IMR-90 (cell line): ENCODE measurements at regions not wholly inside any gene's neighbourhood (a gene's known extent, or its start where the extent isn't known, plus 50 kb on each side); places are given as distances from the start of the nearest gene placed in this dataset.

ENCODE experiments used
- ATAC-seq: fragments of 200-7000 bp; cut with Tn5 transposase; 2 replicates; pipeline ENCODE4 v1.9.1; 2020; ENCODE audit warnings: low read depth, mild to moderate bottlenecking, moderate library complexity
- BruUV-seq: library from RNA; stranded (reverse); fragments of 400-500 nt; replicated peaks from 2 replicates; lab custom pipeline; 2021; lab: Mats Ljungman, UMichigan
- CTCF ChIA-PET: fragments of 300-600 bp; formaldehyde crosslinking; extraction: SDS; loops from one replicate; lab custom pipeline; 2021; ENCODE audit warnings: antibody characterized with exemption; lab: Yijun Ruan, JAX
- POLR2A ChIA-PET: fragments of 300-600 bp; sonication (Branson Sonifier 250); formaldehyde crosslinking; loops from one replicate; lab custom pipeline; 2022; ENCODE audit warnings: antibody characterized with exemption; ENCODE audit not compliant: unreplicated experiment; lab: Charles Lee
- DNase-seq: peaks from one replicate; pipeline ENCODE4 v3.0.0; 2013
- H2AFZ ChIP-seq: replicated peaks from 2 replicates; pipeline ENCODE3; 2013; ENCODE audit warnings: low read length, mild to moderate bottlenecking; ENCODE audit not compliant: poor library complexity
- H2AK5ac ChIP-seq: 2 replicates; pipeline ENCODE4 v1.6.1; 2013; ENCODE audit warnings: low read depth, low read length, inconsistent platforms
- H2AK9ac ChIP-seq: replicated peaks from 2 replicates; pipeline ENCODE3; 2013; ENCODE audit warnings: mild to moderate bottlenecking, low read depth, low read length, moderate library complexity; ENCODE audit not compliant: poor library complexity
- H2BK120ac ChIP-seq: 2 replicates; pipeline ENCODE4 v1.6.1; 2013; ENCODE audit warnings: low read depth, low read length, inconsistent platforms
- H2BK15ac ChIP-seq: 3 replicates; pipeline ENCODE4 v1.6.1; 2013; ENCODE audit warnings: low read depth, low read length, inconsistent platforms
- H2BK20ac ChIP-seq: 2 replicates; pipeline ENCODE4 v1.6.1; 2013; ENCODE audit warnings: low read depth, mild to moderate bottlenecking, inconsistent platforms, low read length, moderate library complexity
- H2BK5ac ChIP-seq: 2 replicates; pipeline ENCODE4 v1.6.1; 2013; ENCODE audit warnings: mild to moderate bottlenecking, low read depth, low read length, inconsistent platforms; ENCODE audit not compliant: poor library complexity, severe bottlenecking
- H3K14ac ChIP-seq: replicated peaks from 2 replicates; pipeline ENCODE4 v1.6.1; 2013; ENCODE audit warnings: low read depth, low read length, inconsistent platforms
- H3K18ac ChIP-seq: 2 replicates; pipeline ENCODE4 v1.6.1; 2013; ENCODE audit warnings: low read depth, low read length, control low read depth
- H3K23ac ChIP-seq: 2 replicates; pipeline ENCODE4 v1.6.1; 2013; ENCODE audit warnings: low read depth, low read length, inconsistent platforms
- H3K27ac ChIP-seq: 2 replicates; pipeline ENCODE4 v1.5.1; 2013; ENCODE audit warnings: mild to moderate bottlenecking, control low read depth, low read length; ENCODE audit not compliant: insufficient read depth
- H3K27me3 ChIP-seq: 2 replicates; pipeline ENCODE4 v1.6.1; 2013; ENCODE audit warnings: low read length; ENCODE audit not compliant: control insufficient read depth, insufficient read depth
- H3K36me3 ChIP-seq: 2 replicates; pipeline ENCODE4 v1.6.1; 2013; ENCODE audit warnings: low read length, mixed read lengths; ENCODE audit not compliant: control insufficient read depth, insufficient read depth
- H3K4ac ChIP-seq: 2 replicates; pipeline ENCODE4 v1.6.1; 2013; ENCODE audit warnings: low read depth, low read length, inconsistent platforms
- H3K4me1 ChIP-seq: 2 replicates; pipeline ENCODE4 v1.6.1; 2013; ENCODE audit warnings: low read length, mixed read lengths; ENCODE audit not compliant: control insufficient read depth, insufficient read depth
- H3K4me2 ChIP-seq: 2 replicates; pipeline ENCODE4 v1.6.1; 2013; ENCODE audit warnings: low read depth, mild to moderate bottlenecking, control low read depth, low read length, moderate library complexity
- H3K4me3 ChIP-seq: 2 replicates; pipeline ENCODE4 v1.5.1; 2013; ENCODE audit warnings: low read depth, mild to moderate bottlenecking, control low read depth, low read length, moderate library complexity; ENCODE audit not compliant: insufficient read depth
- H3K56ac ChIP-seq: 2 replicates; pipeline ENCODE4 v1.6.1; 2013; ENCODE audit warnings: low read length, inconsistent platforms; ENCODE audit not compliant: insufficient read depth; ENCODE audit errors: extremely low read depth
- H3K79me1 ChIP-seq, 2 experiments: 2 replicates each; pipeline ENCODE4 v1.6.1; 2013; ENCODE audit warnings: low read length in 2 of 2, inconsistent platforms in 1 of 2, low read depth in 1 of 2
- H3K9ac ChIP-seq: 2 replicates; pipeline ENCODE4 v1.6.1; 2013; ENCODE audit warnings: low read depth, low read length, control low read depth
- H3K9me1 ChIP-seq: 2 replicates; pipeline ENCODE4 v1.6.1; 2013; ENCODE audit warnings: low read length, inconsistent platforms; ENCODE audit not compliant: insufficient read depth
- H3K9me3 ChIP-seq: 2 replicates; pipeline ENCODE4 v1.6.1; 2013; ENCODE audit warnings: low read length; ENCODE audit not compliant: control insufficient read depth, insufficient read depth
- H4K20me1 ChIP-seq: 2 replicates; pipeline ENCODE4 v1.6.1; 2013; ENCODE audit warnings: low read length, inconsistent platforms; ENCODE audit not compliant: insufficient read depth
- H4K5ac ChIP-seq: 2 replicates; pipeline ENCODE4 v1.6.1; 2013; ENCODE audit warnings: mild to moderate bottlenecking, low read depth, low read length, control low read depth
- H4K8ac ChIP-seq, 2 experiments: 2 replicates each; pipeline ENCODE4 v1.6.1; 2013; ENCODE audit warnings: low read depth in 2 of 2, low read length in 2 of 2, control low read depth in 1 of 2, inconsistent platforms in 1 of 2
- H4K91ac ChIP-seq: 2 replicates; pipeline ENCODE4 v1.6.1; 2013; ENCODE audit warnings: low read depth, low read length, inconsistent platforms; ENCODE audit not compliant: insufficient read depth
- BHLHE40 ChIP-seq: fragments of 150-350 bp; IDR thresholded peaks from 2 replicates; pipeline ENCODE4 v1.6.1; 2016; ENCODE audit warnings: mild to moderate bottlenecking, low read depth, low read length
- CHD1 ChIP-seq: IDR thresholded peaks from 2 replicates; pipeline ENCODE4 v1.6.1; 2012; ENCODE audit warnings: low read depth, low read length, improper control_type of control experiment
- MAFK ChIP-seq: IDR thresholded peaks from 2 replicates; pipeline ENCODE4 v1.6.1; 2012; ENCODE audit warnings: low read depth, low read length, improper control_type of control experiment
- MAZ ChIP-seq: IDR thresholded peaks from 2 replicates; pipeline ENCODE4 v1.6.1; 2012; ENCODE audit warnings: low read depth, mild to moderate bottlenecking, low read length, improper control_type of control experiment, moderate library complexity, borderline replicate concordance
- MXI1 ChIP-seq: IDR thresholded peaks from 2 replicates; pipeline ENCODE4 v1.6.1; 2012; ENCODE audit warnings: low read depth, mild to moderate bottlenecking, low read length, moderate library complexity, borderline replicate concordance
- NFE2L2 ChIP-seq: fragments of 150-350 bp; IDR thresholded peaks from 2 replicates; pipeline ENCODE4 v1.6.1; 2016; ENCODE audit warnings: low read depth, mild to moderate bottlenecking, low read length
- RAD21 ChIP-seq: IDR thresholded peaks from 2 replicates; pipeline ENCODE4 v1.6.1; 2012; ENCODE audit warnings: low read length, improper control_type of control experiment
- RCOR1 ChIP-seq: IDR thresholded peaks from 2 replicates; pipeline ENCODE4 v1.6.1; 2012; ENCODE audit warnings: mild to moderate bottlenecking, low read length, improper control_type of control experiment; ENCODE audit not compliant: insufficient replicate concordance
- RFX5 ChIP-seq: IDR thresholded peaks from 2 replicates; pipeline ENCODE4 v1.8.0; 2012; ENCODE audit warnings: low read depth, mild to moderate bottlenecking, low read length, moderate library complexity
- SMC3 ChIP-seq: fragments of 150-350 bp; IDR thresholded peaks from 2 replicates; pipeline ENCODE4 v1.6.1; 2016; ENCODE audit warnings: low read depth, mild to moderate bottlenecking, antibody characterized with exemption, low read length, moderate library complexity
- WGBS, 2 experiments: methylation state at CpG; one replicate each; pipeline versions ENCODE4 v1.1.5 to v1.1.7; 2013; ENCODE audit warnings: missing lambda C conversion rate in 2 of 2; ENCODE audit not compliant: insufficient read length in 1 of 2; ENCODE audit errors: extremely low coverage in 2 of 2; 5-methylcytosine and 5-hydroxymethylcytosine counted together
- dilution Hi-C: fragments of 300-500 bp; cut with HindIII; formaldehyde crosslinking; loops from one replicate; pipeline ENCODE4 v1.14.3; 2018; ENCODE audit warnings: low sequenced_read_pairs; ENCODE audit not compliant: unreplicated experiment
- in situ Hi-C: fragments of 300-500 bp; cut with MboI; formaldehyde crosslinking; loops from 3 replicates; pipeline ENCODE4 v1.14.3; 2019; ENCODE audit warnings: low sequenced_read_pairs, inconsistent platforms, mixed read lengths
- intact Hi-C: fragments of 100-400 bp; cut with micrococcal nuclease; formaldehyde crosslinking; loops from 2 replicates; pipeline ENCODE4 v1.10.0; 2022

DNA sequence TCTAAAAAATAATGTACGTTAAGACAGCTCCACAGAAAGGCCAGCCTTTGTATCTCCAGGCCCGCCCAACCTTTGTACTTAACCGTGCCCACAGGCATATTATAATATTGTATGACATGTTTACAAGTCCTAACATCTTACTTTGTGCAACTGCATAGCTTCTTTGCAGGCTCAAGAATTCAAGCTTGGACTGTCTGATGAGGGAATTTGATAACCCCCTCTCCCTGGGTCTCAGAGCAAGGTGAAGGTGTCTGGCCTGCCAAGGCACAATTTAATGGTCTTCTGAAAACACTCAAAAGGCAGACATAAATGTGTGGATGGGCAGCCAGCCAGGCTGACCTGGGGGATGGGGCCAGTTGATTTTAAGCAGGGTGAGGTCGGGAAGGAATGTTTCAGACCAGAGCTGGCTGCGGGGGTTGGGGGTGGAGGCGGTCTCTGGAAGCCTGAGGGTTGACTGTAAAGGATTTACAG lies 732.7 kb upstream of the FANCL start:
- H3K56ac ChIP-seq, result no peak overlapping the region
- TF ChIP-seq CHD1 (no peak), MAFK (no peak), NFE2L2 (no peak), RFX5 (no peak), RAD21 (no peak), SMC3 (no peak), MXI1 (no peak), BHLHE40 (no peak), RCOR1 (no peak), MAZ (no peak)
- intact Hi-C loops (no loop called here), dilution Hi-C loops (no loop called here), in situ Hi-C loops (no loop called here)
- no peaks in the 10 kb centered on the region for H3K4me1 ChIP-seq
- H2BK120ac ChIP-seq, result no peak overlapping the region
- no peak overlapping the region for H2BK5ac ChIP-seq
- H4K5ac ChIP-seq, result no peak overlapping the region
- H3K27ac ChIP-seq, result no peak overlapping the region
- ATAC-seq (no peak), DNase-seq (no peak)
- H2AFZ ChIP-seq, result no peak overlapping the region
- no peak overlapping the region for H4K8ac ChIP-seq
- no peak overlapping the region for H4K91ac ChIP-seq
- no peak overlapping the region for H2AK9ac ChIP-seq
- no peak overlapping the region for H2BK20ac ChIP-seq
- no peak overlapping the region for H3K18ac ChIP-seq
- no peaks in the 10 kb centered on the region for H3K9me3 ChIP-seq
- H3K4ac ChIP-seq, result no peak overlapping the region
- no peak overlapping the region for H3K4me2 ChIP-seq
- no peak overlapping the region for H2AK5ac ChIP-seq
- CTCF ChIA-PET, result interaction anchor here (1.0 kb wide), 1 partner anchor 8 kb away, joined by 4 read pairs; no protein-coding TSS in a partner anchor
- POLR2A ChIA-PET, result no interaction called here
- no peak overlapping the region for H2BK15ac ChIP-seq
- H3K14ac ChIP-seq, result no peak overlapping the region
- no peaks in the 10 kb centered on the region for H3K36me3 ChIP-seq
- H4K20me1 ChIP-seq, result no peaks in the 10 kb centered on the region
- no peak overlapping the region for H3K4me3 ChIP-seq
- no peak overlapping the region for H3K9ac ChIP-seq
- no TSS peak for BruUV-seq
- no peak overlapping the region for H3K23ac ChIP-seq
- no peaks in the 10 kb centered on the region for H3K79me1 ChIP-seq
- H3K9me1 ChIP-seq, result no peaks in the 10 kb centered on the region
- H3K27me3 ChIP-seq, result 0 out of 2 replicates have a peak, but pooled peaks cover 2% of the 10 kb centered on the region
- no CpG with 5 or more reads among the region's 6 CpGs for WGBS, 2 experiments
